ENCODE measurements at regions not wholly inside any gene's neighbourhood (a gene's known extent, or its start where the extent isn't known, plus 50 kb on each side); places are given as distances from the start of the nearest gene placed in this dataset.

DNA sequence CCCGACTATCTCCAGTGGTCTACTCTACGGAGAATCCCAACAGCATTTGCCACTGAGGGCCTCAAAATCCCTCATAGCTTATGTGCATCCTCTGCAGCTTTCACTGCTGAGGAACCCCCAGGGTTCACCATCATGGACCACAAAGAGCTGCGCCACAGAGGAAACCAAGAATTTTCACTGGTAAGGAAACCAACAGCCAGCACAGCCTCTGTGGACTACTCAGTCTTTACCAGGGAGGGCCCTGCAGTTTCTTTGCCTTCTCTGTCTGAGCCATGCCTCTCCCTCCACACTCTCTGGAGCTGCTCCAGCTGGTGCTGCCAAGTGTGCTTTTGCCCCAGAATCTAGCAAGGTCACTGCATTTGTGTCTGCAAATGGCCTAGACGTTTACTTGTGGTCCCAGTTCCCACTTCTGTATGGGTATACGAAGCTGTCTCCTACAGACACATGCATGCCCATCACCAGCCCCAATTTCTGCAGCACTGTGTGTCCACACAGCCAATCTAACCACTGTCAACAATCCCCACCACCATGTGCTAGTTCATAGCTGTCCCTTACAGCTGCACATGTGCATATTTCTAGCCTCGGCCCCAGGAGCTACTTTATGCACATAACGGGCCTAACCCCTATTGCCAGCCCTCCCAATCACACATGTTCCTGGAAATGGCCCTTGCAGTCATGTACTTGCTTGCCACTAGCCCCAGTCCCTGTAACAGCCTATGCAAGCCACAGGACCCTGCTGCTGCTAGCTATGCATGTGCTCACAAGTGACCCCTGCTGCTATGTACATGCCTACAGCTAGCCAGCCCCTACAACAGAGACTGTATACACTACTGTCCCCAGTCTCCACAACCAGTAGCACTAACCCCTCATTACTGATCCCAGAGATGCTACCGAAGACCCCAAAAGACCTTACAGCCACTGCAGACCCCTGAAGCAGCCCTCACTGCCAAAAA, 1437.4 kb downstream of the CDH11 start:
- TF ChIP-seq, protein P1, sequence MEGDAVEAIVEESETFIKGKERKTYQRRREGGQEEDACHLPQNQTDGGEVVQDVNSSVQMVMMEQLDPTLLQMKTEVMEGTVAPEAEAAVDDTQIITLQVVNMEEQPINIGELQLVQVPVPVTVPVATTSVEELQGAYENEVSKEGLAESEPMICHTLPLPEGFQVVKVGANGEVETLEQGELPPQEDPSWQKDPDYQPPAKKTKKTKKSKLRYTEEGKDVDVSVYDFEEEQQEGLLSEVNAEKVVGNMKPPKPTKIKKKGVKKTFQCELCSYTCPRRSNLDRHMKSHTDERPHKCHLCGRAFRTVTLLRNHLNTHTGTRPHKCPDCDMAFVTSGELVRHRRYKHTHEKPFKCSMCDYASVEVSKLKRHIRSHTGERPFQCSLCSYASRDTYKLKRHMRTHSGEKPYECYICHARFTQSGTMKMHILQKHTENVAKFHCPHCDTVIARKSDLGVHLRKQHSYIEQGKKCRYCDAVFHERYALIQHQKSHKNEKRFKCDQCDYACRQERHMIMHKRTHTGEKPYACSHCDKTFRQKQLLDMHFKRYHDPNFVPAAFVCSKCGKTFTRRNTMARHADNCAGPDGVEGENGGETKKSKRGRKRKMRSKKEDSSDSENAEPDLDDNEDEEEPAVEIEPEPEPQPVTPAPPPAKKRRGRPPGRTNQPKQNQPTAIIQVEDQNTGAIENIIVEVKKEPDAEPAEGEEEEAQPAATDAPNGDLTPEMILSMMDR (IDR thresholded peaks at IDR 0.05) = no peak
- TF ChIP-seq POLR2AphosphoS5 (IDR thresholded peaks at IDR 0.05; ENCODE audit: insufficient read depth in 1 of 2, low read depth in 1 of 2) = no peak

Measured in vagina (tissue), 2 donors.